BE2C (cell line): ENCODE measurements at regions not wholly inside any gene's neighbourhood (a gene's known extent, or its start where the extent isn't known, plus 50 kb on each side); places are given as distances from the start of the nearest gene placed in this dataset.

Experiments used
- DNase-seq: peaks from one replicate; pipeline ENCODE4 v3.0.0-alpha.2; 2020
- H3K27me3 ChIP-seq: fragments of 250-450 bp; sonication (Bioruptor Pico); 2 replicates; pipeline ENCODE4 v1.5.1; 2020; ENCODE audit warnings: mild to moderate bottlenecking
- H3K36me3 ChIP-seq: fragments of 250-450 bp; sonication (Bioruptor Pico); 2 replicates; pipeline ENCODE4 v1.5.1; 2020; ENCODE audit warnings: mild to moderate bottlenecking
- H3K4me1 ChIP-seq: fragments of 250-450 bp; sonication (Bioruptor Pico); 2 replicates; pipeline ENCODE4 v1.5.1; 2020
- H3K4me3 ChIP-seq: 2 replicates; pipeline ENCODE4 v1.5.1; 2011; ENCODE audit warnings: low read depth, low read length
- H3K9me3 ChIP-seq: fragments of 250-450 bp; sonication (Bioruptor Pico); 2 replicates; pipeline ENCODE4 v1.5.1; 2020
- TF ChIP-seq, protein P1 (sequence below): IDR thresholded peaks from 2 replicates; pipeline ENCODE4 v1.5.1; 2012; ENCODE audit warnings: mild to moderate bottlenecking, low read depth, low read length

GRCh38 chr15:29203718-29204368 lies 65.8 kb downstream of the NSMCE3 start:
- Histone ChIP-seq H3K4me3 (no peak overlapping the region), H3K4me1 (no peaks in the 10 kb centered on the region), H3K36me3 (no peaks in the 10 kb centered on the region), H3K9me3 (no peaks in the 10 kb centered on the region), H3K27me3 (no peaks in the 10 kb centered on the region; the same call in 1 of the 2 replicates)
- TF ChIP-seq, protein P1, sequence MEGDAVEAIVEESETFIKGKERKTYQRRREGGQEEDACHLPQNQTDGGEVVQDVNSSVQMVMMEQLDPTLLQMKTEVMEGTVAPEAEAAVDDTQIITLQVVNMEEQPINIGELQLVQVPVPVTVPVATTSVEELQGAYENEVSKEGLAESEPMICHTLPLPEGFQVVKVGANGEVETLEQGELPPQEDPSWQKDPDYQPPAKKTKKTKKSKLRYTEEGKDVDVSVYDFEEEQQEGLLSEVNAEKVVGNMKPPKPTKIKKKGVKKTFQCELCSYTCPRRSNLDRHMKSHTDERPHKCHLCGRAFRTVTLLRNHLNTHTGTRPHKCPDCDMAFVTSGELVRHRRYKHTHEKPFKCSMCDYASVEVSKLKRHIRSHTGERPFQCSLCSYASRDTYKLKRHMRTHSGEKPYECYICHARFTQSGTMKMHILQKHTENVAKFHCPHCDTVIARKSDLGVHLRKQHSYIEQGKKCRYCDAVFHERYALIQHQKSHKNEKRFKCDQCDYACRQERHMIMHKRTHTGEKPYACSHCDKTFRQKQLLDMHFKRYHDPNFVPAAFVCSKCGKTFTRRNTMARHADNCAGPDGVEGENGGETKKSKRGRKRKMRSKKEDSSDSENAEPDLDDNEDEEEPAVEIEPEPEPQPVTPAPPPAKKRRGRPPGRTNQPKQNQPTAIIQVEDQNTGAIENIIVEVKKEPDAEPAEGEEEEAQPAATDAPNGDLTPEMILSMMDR, result no peak
- DNase-seq, result no peak

DNA sequence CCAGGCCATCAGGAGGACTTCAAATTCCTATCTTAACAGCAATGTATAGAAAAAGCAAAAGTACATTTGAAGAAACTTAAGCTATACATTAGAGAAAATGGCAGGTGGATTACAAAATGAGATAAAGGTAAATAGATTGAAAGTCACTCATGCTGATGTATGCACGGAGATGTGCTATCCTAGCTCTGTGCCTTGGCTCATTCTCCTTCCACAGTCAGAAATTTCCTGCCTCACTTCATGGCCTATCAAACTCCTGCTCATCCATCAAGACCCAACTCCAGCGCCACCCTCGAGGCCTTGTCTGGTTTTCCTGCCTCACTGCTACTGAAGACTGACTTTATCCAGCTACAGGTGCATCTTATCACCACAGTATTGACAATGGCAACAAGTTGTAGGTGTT lies 72.9 kb downstream of the NSMCE3 start:
- TF ChIP-seq, protein P1, result no peak
- Histone ChIP-seq H3K36me3 (no peaks in the 10 kb centered on the region), H3K9me3 (no peaks in the 10 kb centered on the region), H3K4me1 (no peaks in the 10 kb centered on the region), H3K4me3 (no peak overlapping the region), H3K27me3 (no peaks in the 10 kb centered on the region)
- no peak for DNase-seq

- no peaks in the 10 kb centered on the region for H3K27me3 ChIP-seq
- peak overlapping the region; percentile 27; the same call in 1 of the 2 replicates for H3K4me3 ChIP-seq
- TF ChIP-seq, protein P1, result no peak
- H3K4me1 ChIP-seq, result no peaks in the 10 kb centered on the region
- H3K36me3 ChIP-seq, result no peaks in the 10 kb centered on the region
- H3K9me3 ChIP-seq, result no peaks in the 10 kb centered on the region
- peak; percentile 43 for DNase-seq
These were observed 73.3 kb downstream of the NSMCE3 start for GRCh38 chr15:29196290-29196689.

DNA sequence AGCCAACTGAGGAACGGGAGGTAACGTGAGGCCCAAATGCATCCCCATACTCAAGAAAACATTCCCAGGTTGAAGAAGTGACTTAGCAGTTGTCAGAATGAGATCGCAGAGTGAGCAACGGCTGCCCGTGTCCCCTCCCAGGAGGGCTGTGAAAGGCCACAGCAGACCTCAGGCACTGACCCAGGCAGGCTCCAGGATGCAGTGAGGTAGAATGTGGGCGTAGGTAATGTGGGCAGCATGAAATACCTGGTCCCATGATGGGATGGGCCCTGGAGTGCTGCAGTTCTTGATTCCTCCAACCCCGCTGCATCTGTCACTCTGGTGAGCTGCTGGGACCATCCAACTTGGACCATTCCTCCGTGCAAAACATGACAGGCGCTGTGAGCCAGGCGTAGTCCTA lies 74.8 kb downstream of the NSMCE3 start:
- Histone ChIP-seq H3K4me3 (no peak overlapping the region), H3K27me3 (no peaks in the 10 kb centered on the region), H3K36me3 (no peaks in the 10 kb centered on the region), H3K4me1 (no peaks in the 10 kb centered on the region), H3K9me3 (no peaks in the 10 kb centered on the region)
- no peak for DNase-seq
- TF ChIP-seq, protein P1, result no peak

GRCh38 chr15:29183071-29183831 lies 86.4 kb downstream of the NSMCE3 start:
- Histone ChIP-seq H3K27me3 (peaks cover 11% of the 10 kb centered on the region), H3K4me1 (no peaks in the 10 kb centered on the region), H3K4me3 (no peak overlapping the region), H3K36me3 (no peaks in the 10 kb centered on the region), H3K9me3 (no peaks in the 10 kb centered on the region)
- DNase-seq, result no peak
- TF ChIP-seq, protein P1, result no peak

DNA sequence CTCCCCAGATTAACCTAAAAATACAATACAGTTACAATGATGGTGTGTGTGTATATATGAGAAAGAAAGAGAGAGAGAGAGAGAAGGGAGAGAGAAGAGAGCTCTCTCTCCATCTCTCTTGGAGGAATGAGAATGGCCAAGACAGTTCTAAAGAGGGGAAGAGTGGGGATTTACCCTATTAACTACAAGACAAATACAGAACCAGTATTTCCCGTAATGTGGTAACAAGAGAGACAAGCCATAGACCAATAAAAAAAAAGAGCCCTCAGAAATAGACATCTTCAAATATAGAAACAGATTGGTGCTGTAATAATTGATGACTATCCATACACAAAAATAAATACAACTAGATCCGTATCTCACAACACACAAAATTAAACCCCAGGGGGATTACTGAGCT lies 87.0 kb downstream of the NSMCE3 start:
- no peaks in the 10 kb centered on the region for H3K4me1 ChIP-seq
- TF ChIP-seq, protein P1, result no peak
- no peak for DNase-seq
- H3K27me3 ChIP-seq, result peaks cover 11% of the 10 kb centered on the region
- no peak overlapping the region for H3K4me3 ChIP-seq
- no peaks in the 10 kb centered on the region for H3K9me3 ChIP-seq
- no peaks in the 10 kb centered on the region for H3K36me3 ChIP-seq
